DMS 273 treated with DMSO at 0.1 percent for 48 hours (cell line): ENCODE measurements at regions not wholly inside any gene's neighbourhood (a gene's known extent, or its start where the extent isn't known, plus 50 kb on each side); places are given as distances from the start of the nearest gene placed in this dataset.

ENCODE experiments used
- DNase-seq: peaks from one replicate; lab custom pipeline; 2025; lab: John Stamatoyannopoulos, UW

- DNase-seq, result no peak
These were observed 126.9 kb downstream of the KCNS3 start for GRCh38 chr2:18005411-18005810.

DNA sequence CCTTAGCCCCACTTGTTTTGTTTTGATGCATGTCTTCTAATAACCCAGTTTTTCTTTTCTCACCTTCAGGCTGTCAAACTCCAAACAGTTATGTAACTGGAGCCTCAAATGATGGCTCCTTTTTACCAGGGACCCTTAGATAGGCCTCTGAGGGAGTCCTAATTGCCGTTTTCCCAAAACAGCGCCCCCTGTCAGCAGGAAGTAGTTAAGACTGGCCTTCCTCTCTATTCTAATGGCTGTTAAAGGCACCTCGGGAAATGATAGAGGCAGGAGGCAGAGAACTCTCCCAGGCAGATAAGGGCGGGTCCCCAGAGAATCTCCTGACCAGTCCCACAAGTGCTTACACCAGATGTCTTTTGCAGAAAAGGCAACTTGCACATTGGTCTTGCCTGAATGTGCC, 123.2 kb downstream of the KCNS3 start:
- no peak for DNase-seq

DNA sequence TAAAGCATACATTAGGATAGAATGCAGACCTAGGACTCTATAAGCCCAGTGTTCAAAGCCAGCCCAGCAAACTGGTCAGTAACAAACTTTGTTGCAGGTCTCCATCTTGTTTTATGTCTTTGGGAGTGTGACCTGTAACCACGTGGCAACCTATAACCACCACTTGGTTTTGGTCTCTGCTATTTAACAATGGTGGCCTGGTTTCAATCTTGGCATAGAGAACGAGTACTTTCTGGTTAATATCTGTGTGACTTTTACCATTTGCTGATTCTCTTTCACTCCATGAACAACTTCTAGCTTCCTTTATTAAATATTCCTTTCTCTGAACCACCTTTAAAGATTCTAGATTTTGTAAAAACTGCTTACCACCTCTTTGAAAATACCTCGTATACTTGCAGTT, 118.5 kb downstream of the KCNS3 start:
- no peak for DNase-seq

GRCh38 chr2:17995593-17995992, 117.1 kb downstream of the KCNS3 start:
- DNase-seq, result no peak
